C4-2B (cell line): ENCODE measurements at regions not wholly inside any gene's neighbourhood (a gene's known extent, or its start where the extent isn't known, plus 50 kb on each side); places are given as distances from the start of the nearest gene placed in this dataset.

Experiments
- CTCF ChIP-seq: fragments of 450-650 bp; conservative IDR thresholded peaks from 2 replicates; pipeline ENCODE4 v1.5.1; 2017; ENCODE audit warnings: mild to moderate bottlenecking
- ZFX ChIP-seq: fragments of 450-650 bp; IDR thresholded peaks from 2 replicates; pipeline ENCODE4 v1.6.1; 2017

GRCh38 chr7:45983720-45984255 is 62.7 kb upstream of the IGFBP3 start:
- TF ChIP-seq CTCF, result no peak
- no peak for TF ChIP-seq ZFX
